GM12878 (cell line): ENCODE measurements at regions not wholly inside any gene's neighbourhood (a gene's known extent, or its start where the extent isn't known, plus 50 kb on each side); places are given as distances from the start of the nearest gene placed in this dataset.

ENCODE experiments used
- ATAC-seq: fragments of 200-7000 bp; cut with Tn5 transposase; 3 replicates; pipeline ENCODE4 v1.9.1; 2020; ENCODE audit warnings: mild to moderate bottlenecking, moderate library complexity
- BruUV-seq: library from RNA; stranded (reverse); fragments of 400-500 nt; replicated peaks from 2 replicates; lab custom pipeline; 2021; lab: Mats Ljungman, UMichigan
- CTCF ChIA-PET: fragments of 300-600 bp; sonication (Branson Sonifier 250); formaldehyde crosslinking; extraction: SDS; loops from one replicate; lab custom pipeline; 2021; ENCODE audit warnings: inconsistent platforms; lab: Yijun Ruan, JAX
- POLR2A ChIA-PET: fragments of 350-600 bp; formaldehyde crosslinking; extraction: SDS; loops from one replicate; lab custom pipeline; 2021; ENCODE audit warnings: inconsistent platforms; lab: Charles Lee
- RAD21 ChIA-PET: fragments of 300-600 bp; sonication (Branson Sonifier 250); formaldehyde crosslinking; loops from one replicate; lab custom pipeline; 2023; ENCODE audit warnings: antibody characterized with exemption; ENCODE audit not compliant: unreplicated experiment; lab: Charles Lee
- SMC1A ChIA-PET: fragments of 300-600 bp; sonication (Branson Sonifier 250); formaldehyde crosslinking; loops from one replicate; lab custom pipeline; 2023; ENCODE audit not compliant: unreplicated experiment, uncharacterized antibody; lab: Charles Lee
- DNase-seq: peaks from one replicate; pipeline ENCODE4 v3.0.0-alpha.2; 2011; ENCODE audit warnings: low read depth, low spot score
- FAIRE-seq: peaks from 3 replicates; lab custom pipeline; 2011; peaks lifted over from hg19 to GRCh38; lab: Jason Lieb, UNC
- H2AFZ ChIP-seq: 2 replicates; pipeline ENCODE4 v1.6.0; 2011; ENCODE audit warnings: low read depth, low read length, control low read depth; ENCODE audit not compliant: control insufficient read depth
- H3K27ac ChIP-seq: 2 replicates; pipeline ENCODE4 v1.5.1; 2011; ENCODE audit warnings: control low read depth; ENCODE audit not compliant: control insufficient read depth, insufficient read depth
- H3K27me3 ChIP-seq, 2 experiments: replicated peaks in 1 of 2; 2 replicates each; pipeline versions ENCODE4 v1.6.0 to v1.6.1; 2011; ENCODE audit warnings: low read length in 1 of 2; ENCODE audit not compliant: control insufficient read depth in 2 of 2, insufficient read depth in 2 of 2
- H3K36me3 ChIP-seq, 2 experiments: 2 replicates each; pipeline ENCODE4 v1.5.1; 2011; ENCODE audit warnings: low read length in 1 of 2; ENCODE audit not compliant: control insufficient read depth in 2 of 2, insufficient read depth in 2 of 2
- H3K4me1 ChIP-seq: 2 replicates; pipeline ENCODE4 v1.6.1; 2011; ENCODE audit warnings: mild to moderate bottlenecking, low read length, moderate library complexity, mixed read lengths; ENCODE audit not compliant: control insufficient read depth, insufficient read depth
- H3K4me2 ChIP-seq: 2 replicates; pipeline ENCODE4 v1.6.0; 2011; ENCODE audit warnings: control low read depth; ENCODE audit not compliant: control insufficient read depth, insufficient read depth
- H3K4me3 ChIP-seq: fragments of 200-600 bp; sonication (generic); 2 replicates; pipeline ENCODE4 v1.5.1; 2016
- H3K79me2 ChIP-seq: 2 replicates; pipeline ENCODE4 v1.6.0; 2011; ENCODE audit warnings: low read length; ENCODE audit not compliant: control insufficient read depth, insufficient read depth
- H3K9ac ChIP-seq: 2 replicates; pipeline ENCODE4 v1.8.0; 2011; ENCODE audit warnings: low read length, control low read depth, mixed read lengths; ENCODE audit not compliant: control insufficient read depth, insufficient read depth
- H3K9me3 ChIP-seq: replicated peaks from 3 replicates; pipeline ENCODE4 v1.5.1; 2011; ENCODE audit warnings: mild to moderate bottlenecking, low read length; ENCODE audit not compliant: control insufficient read depth, insufficient read depth
- H4K20me1 ChIP-seq: 2 replicates; pipeline ENCODE4 v1.6.0; 2011; ENCODE audit not compliant: control insufficient read depth, insufficient read depth
- FOS ChIP-seq: IDR thresholded peaks from 3 replicates; pipeline ENCODE4 v1.6.1; 2011; ENCODE audit warnings: borderline replicate concordance; ENCODE audit not compliant: insufficient read length; ENCODE audit errors: extremely low read depth
- RB1 ChIP-seq: fragments of 450-650 bp; formaldehyde crosslinking; IDR thresholded peaks from 2 replicates; pipeline ENCODE4 v1.6.1; 2017; ENCODE audit warnings: mild to moderate bottlenecking, borderline replicate concordance
- ZNF217 ChIP-seq: fragments of 450-650 bp; IDR thresholded peaks from 2 replicates; pipeline ENCODE4 v1.6.1; 2017; ENCODE audit warnings: antibody characterized with exemption, mild to moderate bottlenecking
- WGBS: methylation state at CpG from one replicate; pipeline ENCODE4 v1.1.6; 2016; ENCODE audit warnings: low lambda C conversion rate; ENCODE audit not compliant: insufficient replicate concordance, insufficient coverage; ENCODE audit errors: missing lambda C conversion rate; 5-methylcytosine and 5-hydroxymethylcytosine counted together
- in situ Hi-C: fragments of 300-500 bp; cut with MboI; formaldehyde crosslinking; loops from 9 replicates; pipeline ENCODE4 v1.14.3; 2018; ENCODE audit warnings: mixed read lengths
- intact Hi-C: fragments of 100-400 bp; cut with micrococcal nuclease; formaldehyde crosslinking; loops from one replicate; pipeline ENCODE4 v1.14.2; 2022; ENCODE audit not compliant: unreplicated experiment
- TF ChIP-seq, protein P1 (sequence below): fragments of 450-650 bp; formaldehyde crosslinking; IDR thresholded peaks from 2 replicates; pipeline ENCODE4 v1.5.0; 2022; ENCODE audit warnings: mild to moderate bottlenecking, missing genetic modification characterization

DNA sequence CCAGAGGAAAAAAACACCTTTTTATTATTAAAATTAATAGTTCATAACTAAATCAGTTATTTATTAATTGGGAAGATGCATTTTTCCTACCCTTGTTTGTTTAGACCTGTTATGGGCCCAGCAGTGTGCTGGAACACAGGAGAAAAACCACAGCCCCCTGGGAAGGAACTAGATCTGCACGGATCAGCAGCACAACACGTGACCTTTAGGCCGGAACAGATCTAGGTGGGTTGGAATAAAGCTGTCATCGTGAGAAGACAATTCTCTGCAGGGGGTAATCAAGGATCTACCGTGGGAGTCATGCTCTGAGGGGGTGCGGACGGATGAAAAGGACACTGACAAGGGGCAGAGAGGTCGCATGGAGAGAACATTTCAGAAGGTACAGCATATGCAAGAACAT, 95.8 kb upstream of the SPATA31C2 start:
- FAIRE-seq (no peak), ATAC-seq (no peak), DNase-seq (no peak)
- H3K79me2 ChIP-seq: no peaks in the 10 kb centered on the region
- no peaks in the 10 kb centered on the region for H3K27me3 ChIP-seq
- in situ Hi-C loops: no loop called here
- TF ChIP-seq ZNF217 (no peak), FOS (no peak)
- TF ChIP-seq, protein P1, sequence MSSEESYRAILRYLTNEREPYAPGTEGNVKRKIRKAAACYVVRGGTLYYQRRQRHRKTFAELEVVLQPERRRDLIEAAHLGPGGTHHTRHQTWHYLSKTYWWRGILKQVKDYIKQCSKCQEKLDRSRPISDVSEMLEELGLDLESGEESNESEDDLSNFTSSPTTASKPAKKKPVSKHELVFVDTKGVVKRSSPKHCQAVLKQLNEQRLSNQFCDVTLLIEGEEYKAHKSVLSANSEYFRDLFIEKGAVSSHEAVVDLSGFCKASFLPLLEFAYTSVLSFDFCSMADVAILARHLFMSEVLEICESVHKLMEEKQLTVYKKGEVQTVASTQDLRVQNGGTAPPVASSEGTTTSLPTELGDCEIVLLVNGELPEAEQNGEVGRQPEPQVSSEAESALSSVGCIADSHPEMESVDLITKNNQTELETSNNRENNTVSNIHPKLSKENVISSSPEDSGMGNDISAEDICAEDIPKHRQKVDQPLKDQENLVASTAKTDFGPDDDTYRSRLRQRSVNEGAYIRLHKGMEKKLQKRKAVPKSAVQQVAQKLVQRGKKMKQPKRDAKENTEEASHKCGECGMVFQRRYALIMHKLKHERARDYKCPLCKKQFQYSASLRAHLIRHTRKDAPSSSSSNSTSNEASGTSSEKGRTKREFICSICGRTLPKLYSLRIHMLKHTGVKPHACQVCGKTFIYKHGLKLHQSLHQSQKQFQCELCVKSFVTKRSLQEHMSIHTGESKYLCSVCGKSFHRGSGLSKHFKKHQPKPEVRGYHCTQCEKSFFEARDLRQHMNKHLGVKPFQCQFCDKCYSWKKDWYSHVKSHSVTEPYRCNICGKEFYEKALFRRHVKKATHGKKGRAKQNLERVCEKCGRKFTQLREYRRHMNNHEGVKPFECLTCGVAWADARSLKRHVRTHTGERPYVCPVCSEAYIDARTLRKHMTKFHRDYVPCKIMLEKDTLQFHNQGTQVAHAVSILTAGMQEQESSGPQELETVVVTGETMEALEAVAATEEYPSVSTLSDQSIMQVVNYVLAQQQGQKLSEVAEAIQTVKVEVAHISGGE: no peak
- H3K4me3 ChIP-seq: no peak overlapping the region
- no peak overlapping the region for H2AFZ ChIP-seq
- CTCF ChIA-PET: no interaction called here
- SMC1A ChIA-PET: no interaction called here
- BruUV-seq: no TSS peak
- H3K4me1 ChIP-seq: no peaks in the 10 kb centered on the region
- intact Hi-C loops: no loop called here
- no peaks in the 10 kb centered on the region for H4K20me1 ChIP-seq
- POLR2A ChIA-PET: no interaction called here
- H3K9ac ChIP-seq: no peak overlapping the region
- no peak overlapping the region for H3K4me2 ChIP-seq
- H3K36me3 ChIP-seq: no peaks in the 10 kb centered on the region
- RAD21 ChIA-PET: no interaction called here
- H3K27ac ChIP-seq: no peak overlapping the region
- WGBS: 40% methylated on average over 8 of the region's 8 CpGs
- no peaks in the 10 kb centered on the region for H3K9me3 ChIP-seq

DNA sequence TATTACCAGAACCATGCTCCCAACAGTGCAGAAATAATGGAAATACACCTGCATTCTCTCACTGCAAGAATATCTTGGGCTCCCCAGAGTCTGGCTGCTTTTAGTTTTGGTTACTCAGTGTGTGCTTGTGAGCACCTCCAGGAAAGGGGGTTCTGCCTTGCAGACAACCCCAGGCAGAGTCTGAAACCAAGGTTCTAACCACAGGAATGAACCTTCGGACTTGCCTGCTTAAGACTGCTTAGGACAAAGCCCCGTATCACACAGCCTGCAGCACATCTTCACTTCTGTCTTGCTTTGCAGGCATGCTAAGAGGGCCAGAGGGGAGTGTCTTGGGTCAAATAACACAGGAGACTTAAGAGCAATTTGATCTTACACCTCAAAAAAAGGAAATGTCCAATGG, 94.8 kb upstream of the SPATA31C2 start:
- BruUV-seq: no TSS peak
- ChIA-PET SMC1A (no interaction called here), POLR2A (no interaction called here), RAD21 (no interaction called here), CTCF (no interaction called here)
- DNase-seq (no peak), FAIRE-seq (no peak), ATAC-seq (no peak)
- H3K4me1 ChIP-seq: no peaks in the 10 kb centered on the region
- intact Hi-C loops: no loop called here
- H3K9me3 ChIP-seq: no peaks in the 10 kb centered on the region
- H2AFZ ChIP-seq: no peak overlapping the region
- H3K4me2 ChIP-seq: no peak overlapping the region
- in situ Hi-C loops: no loop called here
- H3K79me2 ChIP-seq: no peaks in the 10 kb centered on the region
- no peak overlapping the region for H3K4me3 ChIP-seq
- no peak overlapping the region for H3K9ac ChIP-seq
- WGBS: 60% methylated on average over 2 of the region's 2 CpGs
- H3K27me3 ChIP-seq: no peaks in the 10 kb centered on the region
- no peak overlapping the region for H3K27ac ChIP-seq
- H4K20me1 ChIP-seq: no peaks in the 10 kb centered on the region
- no peak for TF ChIP-seq RB1
- no peaks in the 10 kb centered on the region for H3K36me3 ChIP-seq
